Ovary (tissue), 7 donors: ENCODE measurements at regions not wholly inside any gene's neighbourhood (a gene's known extent, or its start where the extent isn't known, plus 50 kb on each side); places are given as distances from the start of the nearest gene placed in this dataset.

ENCODE experiments used
- DNase-seq, 5 donors: peaks; one replicate each; pipeline ENCODE4 v3.0.0-alpha.2; 2019 to 2020
- H3K27ac ChIP-seq, 2 donors: fragments of 200-600 bp; one replicate each; pipeline versions ENCODE4 v1.5.1 to v1.8.0; 2019 to 2022
- H3K27me3 ChIP-seq: fragments of 200-600 bp; one replicate; pipeline ENCODE4 v1.8.0; 2022
- H3K36me3 ChIP-seq: fragments of 200-600 bp; sonication (generic); one replicate; pipeline ENCODE4 v1.5.1; 2019
- H3K4me1 ChIP-seq: one replicate; pipeline ENCODE4 v1.8.1; 2013; ENCODE audit warnings: mild to moderate bottlenecking, moderate library complexity; ENCODE audit not compliant: insufficient read depth
- H3K4me3 ChIP-seq: fragments of 200-600 bp; sonication (generic); one replicate; pipeline ENCODE4 v1.5.1; 2017
- H3K9me3 ChIP-seq, 2 donors: fragments of 200-600 bp in 1 of 2; sonication (generic) in 1 of 2; one replicate each; pipeline versions ENCODE4 v1.5.1 to v1.8.1; 2013 to 2019; ENCODE audit warnings: mild to moderate bottlenecking in 1 of 2, moderate library complexity in 1 of 2
- EP300 ChIP-seq: sonication (generic); formaldehyde crosslinking; IDR thresholded peaks from one replicate; pipeline ENCODE4 v1.6.1; 2017; ENCODE audit warnings: antibody characterized with exemption
- POLR2A ChIP-seq: fragments of 450-650 bp; IDR thresholded peaks from one replicate; pipeline ENCODE4 v1.6.1; 2017; ENCODE audit warnings: antibody characterized with exemption, mild to moderate bottlenecking, moderate library complexity
- WGBS, 3 donors: extraction: QIAGEN DNeasy Blood & Tissue Kit in 1 of 3; methylation state at CpG; one replicate each; pipeline versions ENCODE4 v1.1.5 to v1.1.7; 2013 to 2017; 5-methylcytosine and 5-hydroxymethylcytosine counted together
- intact Hi-C, 4 donors: fragments of 100-400 bp; cut with DNase I; formaldehyde crosslinking; loops; one replicate each; pipeline versions ENCODE4 v1.11.0 to v1.15.1; 2022 to 2023
- TF ChIP-seq, protein P1 (sequence below), 3 donors: fragments of 450-650 bp in 2 of 3; fragments of 200-600 bp in 1 of 3; IDR thresholded peaks; one replicate each; pipeline versions ENCODE4 v1.5.1 to v1.8.0; 2016 to 2022; ENCODE audit warnings: antibody characterized with exemption in 3 of 3, mild to moderate bottlenecking in 1 of 3
- donor health status: DM: no; HTN: no; CAD: no; lungs with moderate emphysema.
- donor health status: DM: no; HTN: no; CAD: no.
- donor health status: Bipolar disorder and iron deficiency.
- donor health status: DM: no; HTN: no; CAD: no.
- donor health status: DM: yes; HTN: yes; CAD: no.

DNA sequence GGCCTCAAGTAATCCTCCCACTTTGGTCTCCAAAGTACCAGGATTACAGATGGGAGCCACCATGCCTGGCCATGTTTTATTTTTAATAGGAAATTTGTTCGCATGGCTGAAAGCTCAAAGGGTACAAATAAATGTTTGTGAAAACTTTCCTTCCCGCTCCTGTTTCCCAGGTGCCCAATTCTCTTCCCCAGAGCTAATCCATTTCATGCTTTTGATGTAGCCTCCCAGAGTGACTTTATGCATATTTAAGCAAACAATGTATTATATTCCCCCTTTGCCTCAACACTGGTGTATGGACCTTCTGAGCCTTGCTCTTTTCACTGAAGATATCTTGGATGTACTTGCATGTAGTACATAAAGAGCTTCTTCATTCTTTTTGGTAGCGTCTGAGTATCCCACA lies 52.5 kb upstream of the ITSN2 start:
- 92 to 99% (median 95%) methylated on average over 3 of the region's 3 CpGs for WGBS, 3 donors
- Histone ChIP-seq H3K4me3 (no peak overlapping the region), H3K4me1 (no peaks in the 10 kb centered on the region), H3K27ac (no peak overlapping the region), H3K9me3 (no peaks in the 10 kb centered on the region), H3K27me3 (no peaks in the 10 kb centered on the region), H3K36me3 (no peaks in the 10 kb centered on the region)
- DNase-seq: no peak
- TF ChIP-seq EP300 (no peak), POLR2A (no peak)
- TF ChIP-seq, protein P1, sequence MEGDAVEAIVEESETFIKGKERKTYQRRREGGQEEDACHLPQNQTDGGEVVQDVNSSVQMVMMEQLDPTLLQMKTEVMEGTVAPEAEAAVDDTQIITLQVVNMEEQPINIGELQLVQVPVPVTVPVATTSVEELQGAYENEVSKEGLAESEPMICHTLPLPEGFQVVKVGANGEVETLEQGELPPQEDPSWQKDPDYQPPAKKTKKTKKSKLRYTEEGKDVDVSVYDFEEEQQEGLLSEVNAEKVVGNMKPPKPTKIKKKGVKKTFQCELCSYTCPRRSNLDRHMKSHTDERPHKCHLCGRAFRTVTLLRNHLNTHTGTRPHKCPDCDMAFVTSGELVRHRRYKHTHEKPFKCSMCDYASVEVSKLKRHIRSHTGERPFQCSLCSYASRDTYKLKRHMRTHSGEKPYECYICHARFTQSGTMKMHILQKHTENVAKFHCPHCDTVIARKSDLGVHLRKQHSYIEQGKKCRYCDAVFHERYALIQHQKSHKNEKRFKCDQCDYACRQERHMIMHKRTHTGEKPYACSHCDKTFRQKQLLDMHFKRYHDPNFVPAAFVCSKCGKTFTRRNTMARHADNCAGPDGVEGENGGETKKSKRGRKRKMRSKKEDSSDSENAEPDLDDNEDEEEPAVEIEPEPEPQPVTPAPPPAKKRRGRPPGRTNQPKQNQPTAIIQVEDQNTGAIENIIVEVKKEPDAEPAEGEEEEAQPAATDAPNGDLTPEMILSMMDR (IDR thresholded peaks at IDR 0.05): no peak
- intact Hi-C loops: loop anchor here in 2 of 4 donors (5.0 kb wide), 2 partner anchors 414 to 719 kb away; no protein-coding TSS in a partner anchor

DNA sequence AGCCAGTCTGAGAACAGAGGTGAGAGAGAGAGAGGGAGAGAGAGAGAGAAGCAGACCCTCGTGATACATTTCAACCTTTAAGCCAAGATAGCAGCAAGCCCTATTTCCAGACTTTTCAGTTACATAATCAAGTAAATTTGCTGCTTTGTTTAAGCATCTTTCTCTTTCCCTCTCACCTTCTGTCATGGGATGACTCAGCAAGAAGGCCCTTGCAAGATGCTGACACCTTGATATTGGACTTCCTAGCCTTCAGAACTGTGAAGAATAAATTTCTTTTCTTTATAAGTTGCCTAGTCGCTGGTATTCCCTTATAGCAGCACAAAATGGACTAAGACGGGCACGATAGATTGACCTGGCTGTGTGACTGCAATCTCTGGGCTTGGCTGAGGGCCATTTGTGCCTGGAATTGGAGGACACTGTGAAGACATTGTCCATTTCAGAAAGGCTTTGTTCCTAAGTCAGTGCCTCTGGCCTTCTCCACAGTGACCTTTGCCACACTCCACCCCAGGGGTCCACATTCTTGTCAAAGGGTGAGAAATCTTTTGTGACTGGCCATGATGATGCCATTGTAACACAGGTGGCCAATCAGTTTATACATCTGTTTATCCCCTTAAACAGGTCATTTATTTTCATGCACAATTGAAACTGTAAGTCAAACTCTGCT lies 51.3 kb upstream of the ITSN2 start:
- Histone ChIP-seq H3K27me3 (no peaks in the 10 kb centered on the region), H3K9me3 (no peaks in the 10 kb centered on the region), H3K27ac (no peak overlapping the region), H3K36me3 (no peaks in the 10 kb centered on the region), H3K4me3 (no peak overlapping the region), H3K4me1 (no peaks in the 10 kb centered on the region)
- no peak for DNase-seq
- TF ChIP-seq EP300 (no peak), POLR2A (no peak)
- TF ChIP-seq, protein P1 (IDR thresholded peaks at IDR 0.05): no peak
- WGBS, 3 donors: 94 to 95% (median 95%) methylated on average over 4 of the region's 4 CpGs
- intact Hi-C loops: loop anchor here in 2 of 4 donors (2.0 to 5.0 kb wide), 3 partner anchors 415 to 721 kb away; no protein-coding TSS in a partner anchor

DNA sequence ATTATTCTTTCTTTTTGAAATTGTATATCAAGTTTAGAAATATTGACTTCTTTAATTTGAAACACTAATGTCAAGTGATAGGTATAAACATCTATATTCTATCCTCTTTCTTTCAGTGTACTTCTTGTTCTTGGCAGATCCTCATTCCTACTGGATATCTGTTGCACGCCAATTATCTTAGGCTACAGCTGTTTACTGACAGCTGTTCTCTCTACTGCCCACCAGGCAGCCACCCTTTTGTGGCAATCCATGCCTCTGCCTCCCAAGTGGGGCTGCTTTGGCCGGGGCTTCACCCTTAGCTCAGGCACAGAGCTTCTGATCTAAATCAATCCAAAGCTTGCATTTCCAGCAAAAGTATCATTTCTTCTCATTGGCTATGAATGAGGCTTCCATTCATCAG lies 50.6 kb upstream of the ITSN2 start:
- Histone ChIP-seq H3K36me3 (no peaks in the 10 kb centered on the region), H3K4me1 (no peaks in the 10 kb centered on the region), H3K9me3 (no peaks in the 10 kb centered on the region), H3K27me3 (no peaks in the 10 kb centered on the region), H3K27ac (no peak overlapping the region), H3K4me3 (no peak overlapping the region)
- WGBS, 3 donors: 79 to 84% (median 81%) methylated on average over 2 of the region's 2 CpGs
- no peak for DNase-seq
- TF ChIP-seq, protein P1 (IDR thresholded peaks at IDR 0.05): no peak
- TF ChIP-seq POLR2A (no peak), EP300 (no peak)
- intact Hi-C loops: loop anchor here in 2 of 4 donors (2.0 to 5.0 kb wide), 3 partner anchors 416 to 721 kb away; no protein-coding TSS in a partner anchor

DNA sequence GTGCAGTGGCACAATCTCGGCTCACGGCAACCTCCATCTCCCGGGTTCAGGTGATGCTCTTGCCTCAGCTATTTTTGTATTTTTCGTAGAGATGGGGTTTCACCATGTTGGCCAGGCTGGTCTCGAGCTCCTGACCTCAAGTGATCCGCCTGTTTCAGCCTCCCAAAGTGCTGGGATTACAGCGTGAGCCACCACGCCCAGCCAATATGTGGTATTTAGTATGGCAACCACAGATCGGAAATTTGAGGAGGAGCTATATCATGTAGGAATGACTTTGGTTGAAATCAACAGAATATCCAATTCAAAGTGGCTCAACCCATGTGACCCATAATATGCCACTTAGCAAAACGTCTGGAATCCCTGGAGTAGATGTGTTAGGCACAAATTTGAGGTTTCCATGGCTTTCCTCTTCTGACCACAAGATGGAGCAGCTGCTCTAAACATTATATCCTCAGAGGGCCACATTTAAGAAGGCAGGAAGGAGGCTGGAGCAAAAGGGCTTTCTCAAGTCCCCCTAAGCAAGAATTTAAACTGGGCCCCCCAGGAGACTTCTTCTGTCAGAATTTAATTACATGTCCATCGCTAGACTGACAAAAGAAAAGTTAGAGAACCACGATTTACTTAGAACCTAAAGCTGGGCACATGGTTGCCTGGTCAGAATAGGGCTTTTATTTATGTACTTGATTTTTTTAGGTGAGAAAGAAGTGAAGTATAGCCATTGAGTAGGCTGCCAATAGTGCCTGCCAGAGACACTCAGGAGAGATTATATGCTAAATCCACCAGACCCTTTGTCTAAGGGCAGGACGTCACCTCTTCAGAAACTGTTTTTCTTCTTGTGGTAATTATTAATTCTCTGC lies 49.6 kb upstream of the ITSN2 start:
- 48 to 55% (median 51%) methylated on average over 13 of the region's 13 CpGs for WGBS, 3 donors
- intact Hi-C loops: loop anchor here (2.0 to 10.0 kb wide), 5 partner anchors 417 to 785 kb away; no protein-coding TSS in a partner anchor
- no peaks in the 10 kb centered on the region for H3K4me1 ChIP-seq
- no peaks in the 10 kb centered on the region for H3K27me3 ChIP-seq
- H3K4me3 ChIP-seq: no peak overlapping the region
- H3K9me3 ChIP-seq: no peaks in the 10 kb centered on the region
- TF ChIP-seq, protein P1 (IDR thresholded peaks at IDR 0.05): peak; percentile 46 to 84 (median 78)
- TF ChIP-seq POLR2A: no peak
- no peaks in the 10 kb centered on the region for H3K36me3 ChIP-seq
- DNase-seq: peak in 1 of 5 donors; percentile 59
- H3K27ac ChIP-seq: no peak overlapping the region
